ENCODE measurements at regions not wholly inside any gene's neighbourhood (a gene's known extent, or its start where the extent isn't known, plus 50 kb on each side); places are given as distances from the start of the nearest gene placed in this dataset.

DNA sequence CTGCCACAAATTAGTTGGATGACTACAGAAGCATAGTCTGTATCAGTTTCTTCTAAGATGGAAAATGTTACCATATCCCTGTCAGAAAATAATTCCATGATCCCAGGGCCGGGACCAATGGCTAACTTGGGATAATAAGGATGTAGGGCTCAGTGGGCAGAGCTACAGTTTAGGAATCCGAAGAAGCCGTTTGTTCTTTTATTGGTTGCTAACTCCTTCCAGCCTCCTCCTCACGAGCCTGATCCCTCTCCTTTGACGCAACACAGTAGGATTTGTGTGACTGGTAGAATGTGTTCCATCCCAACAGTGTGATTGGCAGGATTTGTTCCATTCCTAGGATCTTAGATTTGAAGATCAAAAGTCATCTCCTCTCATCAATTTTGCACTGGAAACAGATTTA lies 496.9 kb downstream of the AGTPBP1 start (continued):
- TF ChIP-seq, protein P1, sequence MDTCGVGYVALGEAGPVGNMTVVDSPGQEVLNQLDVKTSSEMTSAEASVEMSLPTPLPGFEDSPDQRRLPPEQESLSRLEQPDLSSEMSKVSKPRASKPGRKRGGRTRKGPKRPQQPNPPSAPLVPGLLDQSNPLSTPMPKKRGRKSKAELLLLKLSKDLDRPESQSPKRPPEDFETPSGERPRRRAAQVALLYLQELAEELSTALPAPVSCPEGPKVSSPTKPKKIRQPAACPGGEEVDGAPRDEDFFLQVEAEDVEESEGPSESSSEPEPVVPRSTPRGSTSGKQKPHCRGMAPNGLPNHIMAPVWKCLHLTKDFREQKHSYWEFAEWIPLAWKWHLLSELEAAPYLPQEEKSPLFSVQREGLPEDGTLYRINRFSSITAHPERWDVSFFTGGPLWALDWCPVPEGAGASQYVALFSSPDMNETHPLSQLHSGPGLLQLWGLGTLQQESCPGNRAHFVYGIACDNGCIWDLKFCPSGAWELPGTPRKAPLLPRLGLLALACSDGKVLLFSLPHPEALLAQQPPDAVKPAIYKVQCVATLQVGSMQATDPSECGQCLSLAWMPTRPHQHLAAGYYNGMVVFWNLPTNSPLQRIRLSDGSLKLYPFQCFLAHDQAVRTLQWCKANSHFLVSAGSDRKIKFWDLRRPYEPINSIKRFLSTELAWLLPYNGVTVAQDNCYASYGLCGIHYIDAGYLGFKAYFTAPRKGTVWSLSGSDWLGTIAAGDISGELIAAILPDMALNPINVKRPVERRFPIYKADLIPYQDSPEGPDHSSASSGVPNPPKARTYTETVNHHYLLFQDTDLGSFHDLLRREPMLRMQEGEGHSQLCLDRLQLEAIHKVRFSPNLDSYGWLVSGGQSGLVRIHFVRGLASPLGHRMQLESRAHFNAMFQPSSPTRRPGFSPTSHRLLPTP (IDR thresholded peaks at IDR 0.05; ENCODE audit: borderline replicate concordance, extremely low read depth, insufficient read length): no peak
- no peak for TF ChIP-seq ZEB2 (IDR thresholded peaks at IDR 0.05)

DNA sequence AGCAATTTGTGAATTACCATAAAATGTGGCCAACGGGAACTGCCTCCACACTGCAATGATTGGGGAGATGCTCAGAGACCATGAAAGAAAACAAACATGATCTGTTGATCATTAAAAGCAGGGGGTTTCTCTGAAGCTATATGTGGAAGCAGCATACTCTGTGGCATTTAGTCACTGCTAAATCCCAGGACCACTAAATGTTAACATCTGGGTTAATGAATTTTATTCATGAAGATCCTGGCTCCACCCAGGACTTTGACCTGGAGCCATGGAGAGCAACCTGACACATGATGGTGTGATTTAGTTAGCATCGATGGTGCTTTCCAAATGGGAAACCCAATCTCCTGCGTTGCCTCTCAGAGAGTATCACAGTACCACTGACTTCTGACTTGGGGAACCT lies 497.8 kb downstream of the AGTPBP1 start:
- Histone ChIP-seq H4K20me1 (replicated peaks; ENCODE audit: control insufficient read depth, insufficient read depth, low read length) (no peaks in the 10 kb centered on the region), H3K27ac (ENCODE audit: extremely low read depth, low read depth, low read length) (no peak overlapping the region), H3K4me1 (replicated peaks in 1 of 2; ENCODE audit: control insufficient read depth in 2 of 2, insufficient read depth in 2 of 2, low read length in 2 of 2) (no peaks in the 10 kb centered on the region), H3K36me3 (ENCODE audit: control insufficient read depth, insufficient read depth, low read length) (no peaks in the 10 kb centered on the region), H3K4me2 (ENCODE audit: insufficient read depth, low read length) (no peak overlapping the region), H3K4me3 (no peak overlapping the region), H3K79me2 (ENCODE audit: control insufficient read depth, insufficient read depth, low read length) (no peaks in the 10 kb centered on the region), H3K9ac (ENCODE audit: insufficient read depth in 1 of 2, low read depth in 2 of 2, low read length in 2 of 2) (no peak overlapping the region), H3K9me3 (replicated peaks; ENCODE audit: control insufficient read depth, insufficient read depth, low read depth, low read length) (no peaks in the 10 kb centered on the region), H2AFZ (ENCODE audit: low read depth, low read length) (no peak overlapping the region), H3K9me1 (ENCODE audit: control insufficient read depth, insufficient read depth, low read length) (no peaks in the 10 kb centered on the region), H3K27me3 (ENCODE audit: control insufficient read depth in 2 of 2, insufficient read depth in 2 of 2, low read length in 2 of 2) (no peaks in the 10 kb centered on the region)
- no peak for TF ChIP-seq MCM7 (IDR thresholded peaks at IDR 0.05)
- no peak for ATAC-seq
- in situ Hi-C loops (cut with MboI): no loop called here
- POLR2A ChIA-PET: no interaction called here
- CTCF ChIA-PET (ENCODE audit: low intra/inter-chr PET ratio): no interaction called here
- BruUV-seq (replicated peaks): no TSS peak
- 0% methylated on average over 3 of the region's 3 CpGs for WGBS (ENCODE audit: insufficient coverage, low coverage, missing lambda C conversion rate)
- no peak for FAIRE-seq
- no peak for DNase-seq (ENCODE audit: extremely low read depth in 1 of 4, low spot score in 3 of 4)
- intact Hi-C loops (cut with micrococcal nuclease): no loop called here
